K562 (cell line): ENCODE measurements at regions not wholly inside any gene's neighbourhood (a gene's known extent, or its start where the extent isn't known, plus 50 kb on each side); places are given as distances from the start of the nearest gene placed in this dataset.

Source experiments
- ATF1 ChIP-seq, 2 experiments: fragments of 450-650 bp in 1 of 2; IDR thresholded peaks; 2 replicates each; pipeline ENCODE4 v1.6.1; 2016; ENCODE audit warnings: missing compliant biosample characterization in 1 of 2, missing genetic modification characterization in 1 of 2
- ATF7 ChIP-seq: fragments of 450-650 bp; IDR thresholded peaks from 2 replicates; pipeline ENCODE4 v1.7.1; 2014; ENCODE audit warnings: mild to moderate bottlenecking, moderate library complexity
- GATAD2B ChIP-seq: fragments of 450-650 bp; IDR thresholded peaks from 2 replicates; pipeline ENCODE4 v1.6.1; 2017; ENCODE audit warnings: mild to moderate bottlenecking, borderline replicate concordance
- HDAC2 ChIP-seq: fragments of 450-650 bp; IDR thresholded peaks from 2 replicates; pipeline ENCODE4 v1.6.1; 2016; ENCODE audit warnings: mild to moderate bottlenecking
- HDAC3 ChIP-seq: fragments of 450-650 bp; IDR thresholded peaks from 2 replicates; pipeline ENCODE4 v1.6.1; 2018; ENCODE audit warnings: borderline replicate concordance, mild to moderate bottlenecking, moderate library complexity; ENCODE audit not compliant: partially characterized antibody
- PRDM10 ChIP-seq: fragments of 450-650 bp; IDR thresholded peaks from 2 replicates; pipeline ENCODE4 v1.6.1; 2018; ENCODE audit not compliant: partially characterized antibody
- PTTG1 ChIP-seq: fragments of 450-650 bp; IDR thresholded peaks from 2 replicates; pipeline ENCODE4 v1.6.1; 2016; ENCODE audit warnings: low read depth, mild to moderate bottlenecking, missing genetic modification characterization, missing compliant biosample characterization
- SNAPC5 ChIP-seq: fragments of 250-450 bp; sonication (Bioruptor Pico); IDR thresholded peaks from 2 replicates; pipeline ENCODE4 v1.8.0; 2021; ENCODE audit warnings: moderate library complexity, mild to moderate bottlenecking, inconsistent platforms
- WHSC1 ChIP-seq: IDR thresholded peaks from one replicate; pipeline ENCODE4 v1.6.1; 2012; ENCODE audit warnings: low read length, control low read depth, inconsistent platforms
- ZNF197 ChIP-seq: fragments of 200-800 bp; sonication (Bioruptor generic); IDR thresholded peaks from 2 replicates; pipeline ENCODE4 v1.6.1; 2016; ENCODE audit warnings: low read depth, missing genetic modification characterization, missing compliant biosample characterization
- ZNF23 ChIP-seq: fragments of 250-450 bp; sonication (Bioruptor Pico); IDR thresholded peaks from 2 replicates; pipeline ENCODE4 v1.4.0; 2020; ENCODE audit warnings: mild to moderate bottlenecking
- ZNF263 ChIP-seq: sonication (generic); formaldehyde crosslinking; IDR thresholded peaks from 2 replicates; pipeline ENCODE4 v1.8.0; 2022; ENCODE audit warnings: mild to moderate bottlenecking, missing genetic modification reagents, borderline replicate concordance
- ZNF449 ChIP-seq: fragments of 250-450 bp; sonication (Bioruptor Pico); IDR thresholded peaks from 2 replicates; pipeline ENCODE4 v1.8.0; 2022; ENCODE audit warnings: moderate library complexity, mild to moderate bottlenecking, inconsistent platforms
- ZNF77 ChIP-seq: fragments of 250-450 bp; sonication (Bioruptor Pico); IDR thresholded peaks from 2 replicates; pipeline ENCODE4 v1.5.0; 2020
- TF ChIP-seq, protein P1 (sequence below): fragments of 450-650 bp; IDR thresholded peaks from 2 replicates; pipeline ENCODE4 v1.7.1; 2018; ENCODE audit warnings: mild to moderate bottlenecking, low read depth; ENCODE audit not compliant: partially characterized antibody
- TF ChIP-seq, protein P2 (sequence below): sonication (generic); formaldehyde crosslinking; IDR thresholded peaks from 2 replicates; pipeline ENCODE4 v1.8.1; 2023; ENCODE audit warnings: mild to moderate bottlenecking, missing genetic modification reagents, moderate library complexity
- TF ChIP-seq, protein P3 (sequence below): sonication (generic); formaldehyde crosslinking; IDR thresholded peaks from 2 replicates; pipeline ENCODE4 v1.9.0; 2022; ENCODE audit warnings: mild to moderate bottlenecking, missing genetic modification reagents

- TF ChIP-seq PRDM10 (no peak), ZNF77 (CRISPR knock-in tag) (no peak), PTTG1 (tag) (peak; percentile 54; the same call in 1 of the 2 replicates), ZNF23 (CRISPR knock-in tag) (no peak), ZNF449 (CRISPR knock-in tag) (no peak), GATAD2B (peak; percentile 72; the same call in 1 of the 2 replicates), WHSC1 (no peak), ZNF263 (CRISPR knock-in tag) (no peak), ATF7 (peak; percentile 63), ZNF197 (CRISPR knock-in tag) (no peak), HDAC2 (peak; percentile 79; the same call in 1 of the 2 replicates), SNAPC5 (CRISPR knock-in tag) (no peak), HDAC3 (peak; percentile 70), ATF1 (CRISPR knock-in tag; IDR thresholded peaks at IDR 0.05) (no peak), ATF1 (tag; IDR thresholded peaks at IDR 0.05) (peak; percentile 74)
- TF ChIP-seq, protein P1, sequence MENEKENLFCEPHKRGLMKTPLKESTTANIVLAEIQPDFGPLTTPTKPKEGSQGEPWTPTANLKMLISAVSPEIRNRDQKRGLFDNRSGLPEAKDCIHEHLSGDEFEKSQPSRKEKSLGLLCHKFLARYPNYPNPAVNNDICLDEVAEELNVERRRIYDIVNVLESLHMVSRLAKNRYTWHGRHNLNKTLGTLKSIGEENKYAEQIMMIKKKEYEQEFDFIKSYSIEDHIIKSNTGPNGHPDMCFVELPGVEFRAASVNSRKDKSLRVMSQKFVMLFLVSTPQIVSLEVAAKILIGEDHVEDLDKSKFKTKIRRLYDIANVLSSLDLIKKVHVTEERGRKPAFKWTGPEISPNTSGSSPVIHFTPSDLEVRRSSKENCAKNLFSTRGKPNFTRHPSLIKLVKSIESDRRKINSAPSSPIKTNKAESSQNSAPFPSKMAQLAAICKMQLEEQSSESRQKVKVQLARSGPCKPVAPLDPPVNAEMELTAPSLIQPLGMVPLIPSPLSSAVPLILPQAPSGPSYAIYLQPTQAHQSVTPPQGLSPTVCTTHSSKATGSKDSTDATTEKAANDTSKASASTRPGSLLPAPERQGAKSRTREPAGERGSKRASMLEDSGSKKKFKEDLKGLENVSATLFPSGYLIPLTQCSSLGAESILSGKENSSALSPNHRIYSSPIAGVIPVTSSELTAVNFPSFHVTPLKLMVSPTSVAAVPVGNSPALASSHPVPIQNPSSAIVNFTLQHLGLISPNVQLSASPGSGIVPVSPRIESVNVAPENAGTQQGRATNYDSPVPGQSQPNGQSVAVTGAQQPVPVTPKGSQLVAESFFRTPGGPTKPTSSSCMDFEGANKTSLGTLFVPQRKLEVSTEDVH = no peak
- TF ChIP-seq, protein P2, sequence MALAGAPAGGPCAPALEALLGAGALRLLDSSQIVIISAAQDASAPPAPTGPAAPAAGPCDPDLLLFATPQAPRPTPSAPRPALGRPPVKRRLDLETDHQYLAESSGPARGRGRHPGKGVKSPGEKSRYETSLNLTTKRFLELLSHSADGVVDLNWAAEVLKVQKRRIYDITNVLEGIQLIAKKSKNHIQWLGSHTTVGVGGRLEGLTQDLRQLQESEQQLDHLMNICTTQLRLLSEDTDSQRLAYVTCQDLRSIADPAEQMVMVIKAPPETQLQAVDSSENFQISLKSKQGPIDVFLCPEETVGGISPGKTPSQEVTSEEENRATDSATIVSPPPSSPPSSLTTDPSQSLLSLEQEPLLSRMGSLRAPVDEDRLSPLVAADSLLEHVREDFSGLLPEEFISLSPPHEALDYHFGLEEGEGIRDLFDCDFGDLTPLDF (CRISPR knock-in tag) = no peak
- TF ChIP-seq, protein P3, sequence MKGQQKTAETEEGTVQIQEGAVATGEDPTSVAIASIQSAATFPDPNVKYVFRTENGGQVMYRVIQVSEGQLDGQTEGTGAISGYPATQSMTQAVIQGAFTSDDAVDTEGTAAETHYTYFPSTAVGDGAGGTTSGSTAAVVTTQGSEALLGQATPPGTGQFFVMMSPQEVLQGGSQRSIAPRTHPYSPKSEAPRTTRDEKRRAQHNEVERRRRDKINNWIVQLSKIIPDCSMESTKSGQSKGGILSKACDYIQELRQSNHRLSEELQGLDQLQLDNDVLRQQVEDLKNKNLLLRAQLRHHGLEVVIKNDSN (CRISPR knock-in tag) = peak; percentile 73
These were observed 233.2 kb upstream of the BTG1 start (continued) for GRCh38 chr12:92378682-92379479.
